ENCODE measurements at regions not wholly inside any gene's neighbourhood (a gene's known extent, or its start where the extent isn't known, plus 50 kb on each side); places are given as distances from the start of the nearest gene placed in this dataset.
A peak's percentile ranks its signal among the peaks of the same experiment; 100 is the strongest.

GRCh38 chr6:142500250-142500786 lies 198.5 kb downstream of the ADGRG6 start:
- no peak overlapping the region for H3K4me3 ChIP-seq (ENCODE audit: insufficient read depth, low read depth, low read length)
- H3K27me3 ChIP-seq (ENCODE audit: control insufficient read depth, insufficient read depth, low read length): no peaks in the 10 kb centered on the region
- no peaks in the 10 kb centered on the region for H3K36me3 ChIP-seq (replicated peaks; ENCODE audit: control insufficient read depth, insufficient read depth, low read length)
- no peak for DNase-seq

GRCh38 chr6:142501795-142502194 lies 200.0 kb downstream of the ADGRG6 start:
- Histone ChIP-seq H3K4me3 (ENCODE audit: insufficient read depth, low read depth, low read length) (no peak overlapping the region), H3K27me3 (ENCODE audit: control insufficient read depth, insufficient read depth, low read length) (no peaks in the 10 kb centered on the region), H3K36me3 (replicated peaks; ENCODE audit: control insufficient read depth, insufficient read depth, low read length) (no peaks in the 10 kb centered on the region)
- no peak for DNase-seq

GRCh38 chr6:142507065-142507464 lies 205.3 kb downstream of the ADGRG6 start:
- no peaks in the 10 kb centered on the region for H3K27me3 ChIP-seq (ENCODE audit: control insufficient read depth, insufficient read depth, low read length)
- no peak overlapping the region for H3K4me3 ChIP-seq (ENCODE audit: insufficient read depth, low read depth, low read length)
- H3K36me3 ChIP-seq (replicated peaks; ENCODE audit: control insufficient read depth, insufficient read depth, low read length): no peaks in the 10 kb centered on the region
- no peak for DNase-seq

- no peak for DNase-seq
- no peaks in the 10 kb centered on the region for H3K27me3 ChIP-seq (ENCODE audit: control insufficient read depth, insufficient read depth, low read length)
- H3K4me3 ChIP-seq (ENCODE audit: insufficient read depth, low read depth, low read length): no peak overlapping the region
- no peaks in the 10 kb centered on the region for H3K36me3 ChIP-seq (replicated peaks; ENCODE audit: control insufficient read depth, insufficient read depth, low read length)
Measured at GRCh38 chr6:142510211-142510610, 208.4 kb downstream of the ADGRG6 start.

- H3K36me3 ChIP-seq (replicated peaks; ENCODE audit: control insufficient read depth, insufficient read depth, low read length): no peaks in the 10 kb centered on the region
- H3K4me3 ChIP-seq (ENCODE audit: insufficient read depth, low read depth, low read length): no peak overlapping the region
- H3K27me3 ChIP-seq (ENCODE audit: control insufficient read depth, insufficient read depth, low read length): no peaks in the 10 kb centered on the region
- no peak for DNase-seq
Measured at GRCh38 chr6:142518126-142518525, 216.3 kb downstream of the ADGRG6 start.

- Histone ChIP-seq H3K36me3 (replicated peaks; ENCODE audit: control insufficient read depth, insufficient read depth, low read length) (no peaks in the 10 kb centered on the region), H3K27me3 (ENCODE audit: control insufficient read depth, insufficient read depth, low read length) (no peaks in the 10 kb centered on the region), H3K4me3 (ENCODE audit: insufficient read depth, low read depth, low read length) (no peak overlapping the region)
- no peak for DNase-seq
Measured at GRCh38 chr6:142518761-142519160, 217.0 kb downstream of the ADGRG6 start.

- Histone ChIP-seq H3K27me3 (ENCODE audit: control insufficient read depth, insufficient read depth, low read length) (no peaks in the 10 kb centered on the region), H3K4me3 (ENCODE audit: insufficient read depth, low read depth, low read length) (no peak overlapping the region), H3K36me3 (replicated peaks; ENCODE audit: control insufficient read depth, insufficient read depth, low read length) (no peaks in the 10 kb centered on the region)
- DNase-seq: no peak
Measured at GRCh38 chr6:142521791-142522190, 220.0 kb downstream of the ADGRG6 start.

GRCh38 chr6:142523515-142524375 lies 221.9 kb downstream of the ADGRG6 start:
- DNase-seq: no peak
- H3K4me3 ChIP-seq (ENCODE audit: insufficient read depth, low read depth, low read length): no peak overlapping the region
- no peaks in the 10 kb centered on the region for H3K27me3 ChIP-seq (ENCODE audit: control insufficient read depth, insufficient read depth, low read length)
- no peaks in the 10 kb centered on the region for H3K36me3 ChIP-seq (replicated peaks; ENCODE audit: control insufficient read depth, insufficient read depth, low read length)

GRCh38 chr6:142530566-142530965 lies 228.8 kb downstream of the ADGRG6 start:
- no peak overlapping the region for H3K4me3 ChIP-seq (ENCODE audit: insufficient read depth, low read depth, low read length)
- H3K27me3 ChIP-seq (ENCODE audit: control insufficient read depth, insufficient read depth, low read length): no peaks in the 10 kb centered on the region
- no peak for DNase-seq

GRCh38 chr6:142531727-142532126 lies 229.9 kb downstream of the ADGRG6 start:
- Histone ChIP-seq H3K27me3 (ENCODE audit: control insufficient read depth, insufficient read depth, low read length) (no peaks in the 10 kb centered on the region), H3K36me3 (replicated peaks; ENCODE audit: control insufficient read depth, insufficient read depth, low read length) (no peaks in the 10 kb centered on the region), H3K4me3 (ENCODE audit: insufficient read depth, low read depth, low read length) (no peak overlapping the region)
- no peak for DNase-seq

More at GRCh38 chr6:142530566-142530965, 228.8 kb downstream of the ADGRG6 start:
- H3K36me3 ChIP-seq (replicated peaks; ENCODE audit: control insufficient read depth, insufficient read depth, low read length): no peaks in the 10 kb centered on the region

- H3K27me3 ChIP-seq (ENCODE audit: control insufficient read depth, insufficient read depth, low read length): no peaks in the 10 kb centered on the region
- DNase-seq: no peak
- H3K36me3 ChIP-seq (replicated peaks; ENCODE audit: control insufficient read depth, insufficient read depth, low read length): no peaks in the 10 kb centered on the region
- no peak overlapping the region for H3K4me3 ChIP-seq (ENCODE audit: insufficient read depth, low read depth, low read length)
Measured at GRCh38 chr6:142534076-142534475, 232.3 kb downstream of the ADGRG6 start.

GRCh38 chr6:142534484-142534883 lies 232.7 kb downstream of the ADGRG6 start:
- no peaks in the 10 kb centered on the region for H3K27me3 ChIP-seq (ENCODE audit: control insufficient read depth, insufficient read depth, low read length)
- H3K36me3 ChIP-seq (replicated peaks; ENCODE audit: control insufficient read depth, insufficient read depth, low read length): no peaks in the 10 kb centered on the region
- DNase-seq: no peak
- no peak overlapping the region for H3K4me3 ChIP-seq (ENCODE audit: insufficient read depth, low read depth, low read length)

GRCh38 chr6:142537612-142538478 lies 236.0 kb downstream of the ADGRG6 start:
- peak; percentile 17 for DNase-seq
- Histone ChIP-seq H3K36me3 (replicated peaks; ENCODE audit: control insufficient read depth, insufficient read depth, low read length) (no peaks in the 10 kb centered on the region), H3K27me3 (ENCODE audit: control insufficient read depth, insufficient read depth, low read length) (no peaks in the 10 kb centered on the region), H3K4me3 (ENCODE audit: insufficient read depth, low read depth, low read length) (no peak overlapping the region)

GRCh38 chr6:142542704-142543233 lies 241.0 kb downstream of the ADGRG6 start:
- Histone ChIP-seq H3K4me3 (ENCODE audit: insufficient read depth, low read depth, low read length) (no peak overlapping the region), H3K36me3 (replicated peaks; ENCODE audit: control insufficient read depth, insufficient read depth, low read length) (no peaks in the 10 kb centered on the region), H3K27me3 (ENCODE audit: control insufficient read depth, insufficient read depth, low read length) (no peaks in the 10 kb centered on the region)
- no peak for DNase-seq
